D721Med (cell line): ENCODE measurements at regions not wholly inside any gene's neighbourhood (a gene's known extent, or its start where the extent isn't known, plus 50 kb on each side); places are given as distances from the start of the nearest gene placed in this dataset.

Source experiments
- DNase-seq: peaks from one replicate; pipeline ENCODE4 v3.0.0; 2011; ENCODE audit warnings: low spot score; ENCODE audit not compliant: insufficient read length
- FAIRE-seq: peaks from 2 replicates; lab custom pipeline; 2011; peaks lifted over from hg19 to GRCh38; lab: Jason Lieb, UNC
- CTCF ChIP-seq: IDR thresholded peaks from 2 replicates; pipeline ENCODE4 v1.5.1; 2012; ENCODE audit warnings: mild to moderate bottlenecking, control low read depth; ENCODE audit not compliant: insufficient read depth; ENCODE audit errors: missing control alignments

GRCh38 chr14:58878439-58879139, 240.8 kb downstream of the DACT1 start:
- TF ChIP-seq CTCF = no peak
- DNase-seq = no peak
- FAIRE-seq = no peak

- DNase-seq (no peak), FAIRE-seq (no peak)
- TF ChIP-seq CTCF = no peak
These were observed 243.7 kb downstream of the DACT1 start for GRCh38 chr14:58881433-58881832.

- no peak for TF ChIP-seq CTCF
- DNase-seq (no peak), FAIRE-seq (peak; percentile 80)
These were observed 244.8 kb downstream of the DACT1 start for GRCh38 chr14:58882577-58883018.

GRCh38 chr14:58884442-58884841, 246.7 kb downstream of the DACT1 start:
- peak; percentile 43 for TF ChIP-seq CTCF
- DNase-seq (no peak), FAIRE-seq (peak; percentile 78)

- DNase-seq = no peak
- FAIRE-seq = no peak
- no peak for TF ChIP-seq CTCF
These were observed 250.2 kb downstream of the DACT1 start for GRCh38 chr14:58887931-58888330.

GRCh38 chr14:58898655-58899316, 261.0 kb downstream of the DACT1 start:
- FAIRE-seq = no peak
- DNase-seq = no peak
- TF ChIP-seq CTCF = no peak

GRCh38 chr14:58899317-58899713, 261.6 kb downstream of the DACT1 start:
- TF ChIP-seq CTCF = no peak
- DNase-seq (no peak), FAIRE-seq (no peak)
